HUDEP-2 (cell line): ENCODE measurements at regions not wholly inside any gene's neighbourhood (a gene's known extent, or its start where the extent isn't known, plus 50 kb on each side); places are given as distances from the start of the nearest gene placed in this dataset.
"Not testable (repeated sequence)": the region's sequence is repeated elsewhere in the genome, so short reads cannot be mapped to it uniquely, and the experiment has no call there.

ENCODE experiments used
- DNase-seq, 76 experiments: peaks; one replicate each; lab custom pipeline; 2025; ENCODE audit not compliant: unreplicated experiment in 76 of 76; lab: John Stamatoyannopoulos, UW

- DNase-seq = no peak
Observed at GRCh38 chr2:188645986-188646385, 328.2 kb upstream of the COL3A1 start.

GRCh38 chr2:188647430-188648070, 326.6 kb upstream of the COL3A1 start:
- no peak for DNase-seq

- DNase-seq = no peak
Observed at GRCh38 chr2:188659656-188660406, 314.3 kb upstream of the COL3A1 start.

- DNase-seq = no peak
Observed at GRCh38 chr2:188663301-188663700, 310.9 kb upstream of the COL3A1 start.

- DNase-seq = no peak
Observed at GRCh38 chr2:188664416-188664815, 309.8 kb upstream of the COL3A1 start.

- no peak for DNase-seq
Observed at GRCh38 chr2:188664951-188665595, 309.1 kb upstream of the COL3A1 start.

- no peak for DNase-seq
Observed at GRCh38 chr2:188665727-188666304, 308.4 kb upstream of the COL3A1 start.

GRCh38 chr2:188666503-188666902, 307.7 kb upstream of the COL3A1 start:
- DNase-seq = no peak

GRCh38 chr2:188668017-188668680, 306.0 kb upstream of the COL3A1 start:
- no peak for DNase-seq

GRCh38 chr2:188675391-188676009, 298.7 kb upstream of the COL3A1 start:
- DNase-seq = no peak

GRCh38 chr2:188676010-188676400, 298.2 kb upstream of the COL3A1 start:
- DNase-seq = no peak

- no peak for DNase-seq
Observed at GRCh38 chr2:188677142-188677541, 297.0 kb upstream of the COL3A1 start.

GRCh38 chr2:188678882-188679281, 295.3 kb upstream of the COL3A1 start:
- DNase-seq = no peak

GRCh38 chr2:188682838-188683237, 291.3 kb upstream of the COL3A1 start:
- no peak for DNase-seq

- DNase-seq = no peak
Observed at GRCh38 chr2:188684795-188685194, 289.4 kb upstream of the COL3A1 start.

GRCh38 chr2:188693111-188693510, 281.1 kb upstream of the COL3A1 start:
- DNase-seq = no peak

- DNase-seq = no peak
Observed at GRCh38 chr2:188693771-188694170, 280.4 kb upstream of the COL3A1 start.

- DNase-seq = no peak
Observed at GRCh38 chr2:188695953-188696352, 278.2 kb upstream of the COL3A1 start.

- DNase-seq = not testable (repeated sequence)
Observed at GRCh38 chr2:188698151-188698550, 276.0 kb upstream of the COL3A1 start.

GRCh38 chr2:188701836-188702235, 272.3 kb upstream of the COL3A1 start:
- no peak for DNase-seq

GRCh38 chr2:188705191-188705590, 269.0 kb upstream of the COL3A1 start:
- DNase-seq = no peak
